Ammon's horn (tissue), 1 donor: ENCODE measurements at regions not wholly inside any gene's neighbourhood (a gene's known extent, or its start where the extent isn't known, plus 50 kb on each side); places are given as distances from the start of the nearest gene placed in this dataset.
A peak's percentile ranks its signal among the peaks of the same experiment; 100 is the strongest.
"Not testable (repeated sequence)": the region's sequence is repeated elsewhere in the genome, so short reads cannot be mapped to it uniquely, and the experiment has no call there.

Source experiments
- DNase-seq: peaks from one replicate; pipeline ENCODE4 v3.0.0-alpha.2; 2016; ENCODE audit warnings: low spot score

GRCh38 chr2:37722971-37723370, 51.5 kb upstream of the CDC42EP3 start:
- not testable (repeated sequence) for DNase-seq

- DNase-seq, result no peak
Measured at GRCh38 chr2:37730037-37730818, 58.8 kb upstream of the CDC42EP3 start.

- not testable (repeated sequence) for DNase-seq
Measured at GRCh38 chr2:37732412-37732811, 61.0 kb upstream of the CDC42EP3 start.

GRCh38 chr2:37733251-37733650, 61.8 kb upstream of the CDC42EP3 start:
- no peak for DNase-seq

GRCh38 chr2:37733955-37734354, 62.5 kb upstream of the CDC42EP3 start:
- not testable (repeated sequence) for DNase-seq

GRCh38 chr2:37734891-37735523, 63.6 kb upstream of the CDC42EP3 start:
- DNase-seq, result not testable (repeated sequence)

GRCh38 chr2:37735524-37735910, 64.1 kb upstream of the CDC42EP3 start:
- not testable (repeated sequence) for DNase-seq

- DNase-seq, result no peak
Measured at GRCh38 chr2:37737507-37737906, 66.1 kb upstream of the CDC42EP3 start.

GRCh38 chr2:37738266-37738885, 66.9 kb upstream of the CDC42EP3 start:
- DNase-seq, result no peak

GRCh38 chr2:37739153-37739552, 67.7 kb upstream of the CDC42EP3 start:
- DNase-seq, result no peak

GRCh38 chr2:37740164-37740739, 68.8 kb upstream of the CDC42EP3 start:
- peak; percentile 12 for DNase-seq

- no peak for DNase-seq
Measured at GRCh38 chr2:37742286-37742685, 70.8 kb upstream of the CDC42EP3 start.

- DNase-seq, result no peak
Measured at GRCh38 chr2:37744010-37744409, 72.6 kb upstream of the CDC42EP3 start.

- DNase-seq, result not testable (repeated sequence)
Measured at GRCh38 chr2:37744961-37745360, 73.5 kb upstream of the CDC42EP3 start.

GRCh38 chr2:37746011-37746410, 74.6 kb upstream of the CDC42EP3 start:
- DNase-seq, result not testable (repeated sequence)

- DNase-seq, result no peak
Measured at GRCh38 chr2:37746883-37747282, 75.4 kb upstream of the CDC42EP3 start.

- no peak for DNase-seq
Measured at GRCh38 chr2:37748541-37748940, 77.1 kb upstream of the CDC42EP3 start.

- not testable (repeated sequence) for DNase-seq
Measured at GRCh38 chr2:37750286-37750685, 78.8 kb upstream of the CDC42EP3 start.

GRCh38 chr2:37752766-37753165, 81.3 kb upstream of the CDC42EP3 start:
- DNase-seq, result no peak

- no peak for DNase-seq
Measured at GRCh38 chr2:37753758-37754157, 82.3 kb upstream of the CDC42EP3 start.

- DNase-seq, result not testable (repeated sequence)
Measured at GRCh38 chr2:37755961-37756559, 84.6 kb upstream of the CDC42EP3 start.

GRCh38 chr2:37757456-37757855, 86.0 kb upstream of the CDC42EP3 start:
- not testable (repeated sequence) for DNase-seq
